H1 (cell line): ENCODE measurements at regions not wholly inside any gene's neighbourhood (a gene's known extent, or its start where the extent isn't known, plus 50 kb on each side); places are given as distances from the start of the nearest gene placed in this dataset.

ENCODE experiments used
- ATF2 ChIP-seq: IDR thresholded peaks from 2 replicates; pipeline ENCODE4 v1.6.1; 2012; ENCODE audit warnings: low read length, inconsistent platforms
- EGR1 ChIP-seq: IDR thresholded peaks from 2 replicates; pipeline ENCODE4 v1.6.1; 2011; ENCODE audit warnings: low read depth, low read length, borderline replicate concordance
- PHF8 ChIP-seq: fragments of 200-600 bp; sonication (generic); conservative IDR thresholded peaks from 2 replicates; pipeline ENCODE4 v1.7.1; 2012; ENCODE audit warnings: low read depth, mild to moderate bottlenecking, inconsistent platforms, low read length, moderate library complexity
- RFX5 ChIP-seq: IDR thresholded peaks from 2 replicates; pipeline ENCODE4 v1.6.1; 2011; ENCODE audit warnings: low read depth, low read length, improper control_type of control experiment, borderline replicate concordance
- TAF1 ChIP-seq: IDR thresholded peaks from 2 replicates; pipeline ENCODE4 v1.6.1; 2011; ENCODE audit warnings: mild to moderate bottlenecking, low read depth, low read length

GRCh38 chr13:34139660-34140227, 321.8 kb downstream of the RFC3 start (continued):
- TF ChIP-seq PHF8: no peak
- no peak for TF ChIP-seq EGR1
- TF ChIP-seq ATF2: no peak
- no peak for TF ChIP-seq TAF1
- TF ChIP-seq RFX5: no peak
